Kasumi-1 (cell line): ENCODE measurements at regions not wholly inside any gene's neighbourhood (a gene's known extent, or its start where the extent isn't known, plus 50 kb on each side); places are given as distances from the start of the nearest gene placed in this dataset.

ENCODE experiments used
- DNase-seq, 2 experiments: peaks; one replicate each; lab custom pipeline; 2025; lab: John Stamatoyannopoulos, UW

DNA sequence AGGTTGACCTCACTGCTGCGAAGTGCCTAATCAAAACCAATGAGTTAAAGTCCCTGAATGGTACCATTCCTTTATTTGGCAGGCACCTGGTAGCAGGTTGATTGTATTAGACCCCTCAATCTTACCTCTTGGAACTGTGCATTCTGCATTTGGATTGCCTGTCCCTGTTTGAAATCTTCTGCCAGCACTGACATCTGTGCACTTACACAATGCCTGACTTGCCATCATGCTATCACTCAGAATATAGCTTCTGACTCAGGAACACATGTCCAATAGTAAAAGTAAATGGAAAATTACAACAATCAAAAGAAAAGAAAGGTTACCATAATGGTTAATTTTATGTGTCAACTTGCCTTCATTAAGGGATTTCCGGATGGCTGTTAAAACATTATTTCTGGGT, 366.0 kb upstream of the PDGFD start:
- DNase-seq: no peak

DNA sequence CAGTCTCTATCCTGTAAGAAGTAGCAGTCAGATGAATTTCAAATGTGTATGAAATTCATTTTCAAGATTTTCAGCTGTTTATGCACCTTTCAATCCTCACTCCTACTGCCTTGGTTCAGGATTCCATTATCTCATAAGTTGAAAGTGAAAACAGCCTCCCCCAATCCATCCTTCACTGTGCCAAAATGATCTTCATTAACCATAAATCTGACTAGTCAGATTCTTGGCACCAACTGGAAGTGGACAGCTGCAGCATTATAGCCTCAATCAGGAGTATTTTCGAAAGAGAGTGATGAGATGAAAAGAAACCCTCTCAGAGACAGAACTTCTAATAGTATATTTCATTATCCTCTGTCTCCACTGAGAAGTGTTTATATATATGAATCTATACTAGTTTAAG, 365.3 kb upstream of the PDGFD start:
- DNase-seq: no peak

- no peak for DNase-seq
Measured at GRCh38 chr11:104526006-104526405, 362.1 kb upstream of the PDGFD start.

DNA sequence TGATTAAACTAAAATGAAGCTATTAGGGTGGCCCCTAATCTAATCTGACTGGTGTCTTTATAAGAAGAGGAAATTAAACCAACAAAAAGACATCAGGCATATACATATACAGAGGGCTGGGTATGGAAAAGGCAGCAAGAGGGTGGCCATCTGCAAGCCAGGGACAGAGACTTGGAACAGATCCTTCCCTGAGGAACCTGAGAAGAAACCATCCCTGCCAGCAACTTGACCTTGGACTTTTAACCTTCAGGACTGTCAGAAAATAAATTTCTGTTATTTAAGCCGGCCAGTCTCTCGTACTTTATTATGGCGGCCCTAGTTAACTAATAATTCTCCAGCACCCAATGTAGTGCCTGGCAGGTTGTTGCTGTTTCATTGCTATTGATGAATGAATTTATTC, 361.5 kb upstream of the PDGFD start:
- no peak for DNase-seq

- no peak for DNase-seq
Measured at GRCh38 chr11:104524254-104524653, 360.3 kb upstream of the PDGFD start.

DNA sequence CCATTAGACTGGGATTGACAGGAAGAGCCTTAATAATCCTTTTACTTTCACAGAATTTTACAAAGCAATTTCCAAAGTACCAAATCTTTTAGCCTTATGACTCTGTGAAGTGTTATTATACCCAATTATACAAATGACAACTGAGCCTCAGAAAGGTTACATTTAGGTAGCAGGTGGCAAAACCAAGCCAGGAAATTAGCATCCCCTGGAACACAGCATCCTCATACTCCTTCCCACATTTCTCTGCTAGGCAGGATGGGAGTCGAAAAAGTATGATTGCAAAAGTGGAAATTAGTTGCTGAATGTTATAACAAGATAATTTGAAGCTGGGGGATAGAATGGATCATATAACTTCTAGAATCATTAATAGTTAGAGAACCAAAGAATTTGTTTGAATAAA, 359.7 kb upstream of the PDGFD start:
- no peak for DNase-seq

DNA sequence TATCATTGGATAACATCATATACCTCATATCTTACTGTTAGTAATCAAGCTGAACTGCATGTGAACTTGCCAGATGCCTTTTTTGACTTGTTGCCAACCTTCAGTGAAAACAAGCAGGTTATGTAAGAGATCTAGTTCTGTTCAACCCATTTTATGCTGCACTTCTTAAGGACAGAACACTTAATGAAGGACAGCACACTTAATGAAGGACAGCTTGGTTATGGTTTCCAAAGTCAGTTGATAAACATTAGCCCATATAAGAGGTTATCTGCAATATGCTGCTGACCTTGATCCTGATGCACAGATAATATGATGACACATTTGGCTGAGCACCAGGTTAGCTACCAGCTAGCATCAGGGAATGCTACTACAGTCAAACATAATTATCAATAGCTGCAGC, 358.7 kb upstream of the PDGFD start:
- no peak for DNase-seq

- DNase-seq: no peak
Measured at GRCh38 chr11:104522123-104522522, 358.2 kb upstream of the PDGFD start.

GRCh38 chr11:104510169-104510568, 346.2 kb upstream of the PDGFD start:
- DNase-seq: no peak

DNA sequence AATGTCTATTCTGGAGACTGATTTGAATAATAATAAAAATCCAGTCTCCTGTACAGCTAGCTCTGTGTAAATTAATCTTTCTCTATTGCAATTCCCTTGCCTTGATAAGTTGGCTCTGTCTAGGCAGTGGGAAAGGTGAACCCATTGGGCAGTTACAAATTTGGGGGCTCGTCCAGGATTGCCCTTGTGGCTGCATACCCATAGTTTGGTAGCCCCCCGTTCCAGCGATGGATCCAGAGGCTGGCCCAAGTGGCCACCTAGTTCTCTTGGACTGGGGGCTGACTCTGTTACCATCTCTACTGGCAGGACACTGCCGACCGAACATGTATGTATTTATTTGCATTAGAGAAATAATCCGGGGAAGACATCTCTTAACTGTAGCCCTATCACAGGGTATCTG, 326.2 kb upstream of the PDGFD start:
- no peak for DNase-seq

- DNase-seq: no peak
Measured at GRCh38 chr11:104488561-104488960, 324.6 kb upstream of the PDGFD start.

- no peak for DNase-seq
Measured at GRCh38 chr11:104487046-104487806, 323.3 kb upstream of the PDGFD start.

- DNase-seq: no peak
Measured at GRCh38 chr11:104484804-104485554, 321.0 kb upstream of the PDGFD start.

DNA sequence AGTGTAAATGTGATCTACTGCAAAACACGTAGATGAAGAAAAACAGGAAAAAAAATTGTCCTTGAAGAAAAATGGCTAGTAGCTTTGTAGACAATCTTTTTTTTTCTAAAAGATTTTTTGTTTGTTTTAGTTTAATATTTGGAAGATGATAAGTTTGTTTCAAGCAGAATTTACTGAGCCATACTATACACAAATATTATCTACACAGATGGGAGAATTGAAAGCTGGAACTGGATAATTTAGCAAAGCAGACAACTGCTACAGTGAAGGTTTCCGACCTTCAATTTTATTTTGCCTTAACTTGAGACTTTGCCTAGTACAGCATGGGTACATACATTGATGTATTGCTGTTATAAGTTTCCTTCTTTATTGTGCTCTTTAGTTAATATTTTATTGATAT, 313.0 kb upstream of the PDGFD start:
- DNase-seq: no peak

- DNase-seq: no peak
Measured at GRCh38 chr11:104476454-104476853, 312.5 kb upstream of the PDGFD start.

GRCh38 chr11:104467404-104467803, 303.5 kb upstream of the PDGFD start:
- DNase-seq: no peak

- no peak for DNase-seq
Measured at GRCh38 chr11:104465321-104465720, 301.4 kb upstream of the PDGFD start.

GRCh38 chr11:104464691-104465090, 300.7 kb upstream of the PDGFD start:
- DNase-seq: no peak

DNA sequence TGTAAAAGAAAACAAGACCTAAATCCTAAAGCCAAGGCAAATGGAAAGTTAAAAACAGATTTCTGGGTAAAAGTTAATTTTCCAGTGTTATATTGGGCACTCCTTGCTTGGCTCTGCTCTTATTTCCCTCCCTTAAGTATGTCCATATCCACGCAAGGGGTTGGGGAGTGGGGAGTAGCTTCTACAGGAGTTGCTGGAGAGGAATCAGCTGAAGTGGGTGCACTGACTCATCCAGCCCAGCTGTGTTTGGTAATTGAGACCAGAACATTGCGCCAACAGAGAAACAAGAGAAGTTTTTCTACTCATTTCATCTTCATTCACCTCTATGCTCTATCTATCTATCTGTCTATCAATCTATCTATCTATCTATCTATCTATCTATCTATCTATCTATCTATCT, 298.4 kb upstream of the PDGFD start:
- DNase-seq: no peak

GRCh38 chr11:104451197-104451893, 287.4 kb upstream of the PDGFD start:
- DNase-seq: no peak

- no peak for DNase-seq
Measured at GRCh38 chr11:104443387-104443786, 279.4 kb upstream of the PDGFD start.

DNA sequence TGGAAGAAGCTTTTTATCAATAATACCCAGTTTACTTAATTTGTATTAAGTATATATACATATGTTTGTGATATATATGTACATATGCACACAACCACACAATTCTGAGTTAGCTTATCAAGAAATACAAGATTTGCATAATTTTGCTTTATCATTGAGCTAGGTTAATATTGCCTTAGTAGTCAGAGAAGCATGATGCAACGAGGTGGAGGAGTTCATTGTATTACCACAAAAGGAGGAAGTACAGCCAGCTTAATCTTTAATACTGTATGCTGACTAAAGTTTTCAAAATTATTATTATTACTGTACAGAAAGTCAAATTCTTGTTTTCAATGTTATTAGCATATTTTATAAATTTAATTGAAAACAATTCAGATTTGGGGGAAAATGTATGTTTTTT, 278.4 kb upstream of the PDGFD start:
- peak; percentile 92 to 94 for DNase-seq

- peak; percentile 32 to 38 for DNase-seq
Measured at GRCh38 chr11:104435494-104435893, 271.5 kb upstream of the PDGFD start.
